HCT116 (cell line): ENCODE measurements at regions not wholly inside any gene's neighbourhood (a gene's known extent, or its start where the extent isn't known, plus 50 kb on each side); places are given as distances from the start of the nearest gene placed in this dataset.

Source experiments
- ATAC-seq: fragments of 200-7000 bp; cut with Tn5 transposase; 2 replicates; pipeline ENCODE4 v1.9.1; 2020; ENCODE audit warnings: mild to moderate bottlenecking, moderate library complexity
- BruUV-seq: library from RNA; stranded (reverse); fragments of 400-500 nt; replicated peaks from 2 replicates; lab custom pipeline; 2021; lab: Mats Ljungman, UMichigan
- CTCF ChIA-PET: fragments of 300-600 bp; sonication (Branson Sonifier 250); formaldehyde crosslinking; loops from one replicate; lab custom pipeline; 2021; ENCODE audit warnings: antibody characterized with exemption; lab: Charles Lee
- POLR2A ChIA-PET: fragments of 300-600, 350-600 bp; sonication (Branson Sonifier 250); formaldehyde crosslinking; loops from one replicate; lab custom pipeline; 2021; ENCODE audit warnings: antibody characterized with exemption; lab: Charles Lee
- RAD21 ChIA-PET, 2 experiments: fragments of 300-600 bp; sonication (Branson Sonifier 250); formaldehyde crosslinking; loops; one replicate each; lab custom pipeline; 2023; ENCODE audit warnings: low total read pairs in 2 of 2; ENCODE audit not compliant: uncharacterized antibody in 2 of 2, unreplicated experiment in 2 of 2, low non-redundant PET in 1 of 2; lab: Charles Lee
- DNase-seq: peaks from one replicate; pipeline ENCODE4 v3.0.0-alpha.2; 2010; ENCODE audit warnings: low read depth, low spot score
- H2AFZ ChIP-seq: fragments of 200-600 bp; shearing (Covaris generic), sonication (generic); 2 replicates; pipeline ENCODE4 v1.6.1; 2017; ENCODE audit warnings: low read depth, mixed run types, mixed read lengths, antibody characterized with exemption, low read length; ENCODE audit not compliant: poor library complexity, severe bottlenecking
- H3K27ac ChIP-seq: 2 replicates; pipeline ENCODE4 v1.5.1; 2012; ENCODE audit warnings: low read depth, low read length
- H3K27me3 ChIP-seq: fragments of 200-600 bp; sonication (generic); 2 replicates; pipeline ENCODE4 v1.6.1; 2016; ENCODE audit warnings: mixed run types, low read length, mixed read lengths; ENCODE audit not compliant: insufficient read depth
- H3K36me3 ChIP-seq, 2 experiments: fragments of 200-500 bp in 1 of 2; fragments of 200-600 bp in 1 of 2; sonication (Bioruptor generic) in 1 of 2; sonication (generic) in 1 of 2; 2 replicates each; pipeline versions ENCODE4 v1.5.1 to v1.6.1; 2014 to 2016; ENCODE audit warnings: low read length in 2 of 2, inconsistent platforms in 1 of 2, mixed read lengths in 1 of 2, mixed run types in 1 of 2; ENCODE audit not compliant: insufficient read depth in 2 of 2, control insufficient read depth in 1 of 2
- H3K4me1 ChIP-seq, 2 experiments: fragments of 200-600 bp in 1 of 2; sonication (generic) in 1 of 2; 2 replicates each; pipeline versions ENCODE4 v1.5.1 to v1.6.1; 2012 to 2017; ENCODE audit warnings: low read length in 2 of 2, inconsistent platforms in 1 of 2, mild to moderate bottlenecking in 1 of 2, mixed read lengths in 1 of 2, mixed run types in 1 of 2, moderate library complexity in 1 of 2; ENCODE audit not compliant: insufficient read depth in 2 of 2, control insufficient read depth in 1 of 2
- H3K4me2 ChIP-seq: fragments of 200-600 bp; sonication (generic); 2 replicates; pipeline ENCODE4 v1.6.1; 2017; ENCODE audit warnings: mixed run types, low read length, mixed read lengths
- H3K4me3 ChIP-seq, 2 experiments: fragments of 200-600 bp in 1 of 2; sonication (generic) in 1 of 2; replicated peaks in 1 of 2; 2 replicates each; pipeline ENCODE4 v1.5.1; 2011 to 2016; ENCODE audit warnings: low read length in 2 of 2, control low read depth in 1 of 2, low read depth in 1 of 2, mild to moderate bottlenecking in 1 of 2, mixed read lengths in 1 of 2, mixed run types in 1 of 2
- H3K79me2 ChIP-seq: fragments of 200-600 bp; sonication (generic); 2 replicates; pipeline ENCODE4 v1.6.1; 2017; ENCODE audit warnings: mild to moderate bottlenecking, mixed run types, low read length, moderate library complexity, mixed read lengths; ENCODE audit not compliant: insufficient read depth
- H3K9ac ChIP-seq: fragments of 200-600 bp; sonication (generic); 2 replicates; pipeline ENCODE4 v1.6.1; 2016; ENCODE audit warnings: low read length, mixed read lengths
- H3K9me2 ChIP-seq: fragments of 200-600 bp; sonication (generic), shearing (Covaris generic); 2 replicates; pipeline ENCODE4 v1.6.1; 2017; ENCODE audit warnings: mixed run types, mild to moderate bottlenecking, moderate library complexity; ENCODE audit not compliant: insufficient read depth
- H3K9me3 ChIP-seq, 2 experiments: fragments of 200-500 bp in 1 of 2; fragments of 200-600 bp in 1 of 2; sonication (Bioruptor generic) in 1 of 2; sonication (generic) in 1 of 2; 2 replicates each; pipeline ENCODE4 v1.6.1; 2014 to 2017; ENCODE audit warnings: low read length in 2 of 2, mixed read lengths in 2 of 2, inconsistent platforms in 1 of 2, low read depth in 1 of 2, mild to moderate bottlenecking in 1 of 2, mixed run types in 1 of 2, moderate library complexity in 1 of 2; ENCODE audit not compliant: control insufficient read depth in 1 of 2, insufficient read depth in 1 of 2
- H4K20me1 ChIP-seq: fragments of 200-600 bp; sonication (generic), shearing (Covaris generic); 2 replicates; pipeline ENCODE4 v1.6.1; 2017; ENCODE audit warnings: mixed run types, mild to moderate bottlenecking, moderate library complexity; ENCODE audit not compliant: insufficient read depth
- ATF3 ChIP-seq: IDR thresholded peaks from 2 replicates; pipeline ENCODE4 v1.6.1; 2012
- CEBPB ChIP-seq: IDR thresholded peaks from 2 replicates; pipeline ENCODE4 v1.6.1; 2012; ENCODE audit warnings: low read depth
- EGR1 ChIP-seq: IDR thresholded peaks from 2 replicates; pipeline ENCODE4 v1.6.1; 2012; ENCODE audit warnings: low read depth
- EZH2 ChIP-seq: fragments of 200-600 bp; sonication (generic); IDR thresholded peaks from 2 replicates; pipeline ENCODE4 v1.6.1; 2017; ENCODE audit warnings: antibody characterized with exemption, mixed run types
- EZH2phosphoT487 ChIP-seq: fragments of 200-600 bp; IDR thresholded peaks from 2 replicates; pipeline ENCODE4 v1.6.1; 2018; ENCODE audit warnings: antibody characterized with exemption, borderline replicate concordance
- FOSL1 ChIP-seq: IDR thresholded peaks from 2 replicates; pipeline ENCODE4 v1.6.1; 2012; ENCODE audit warnings: low read depth
- JUND ChIP-seq: IDR thresholded peaks from 2 replicates; pipeline ENCODE4 v1.6.1; 2012
- POLR2A ChIP-seq: IDR thresholded peaks from 2 replicates; pipeline ENCODE4 v1.7.0; 2011; ENCODE audit warnings: borderline replicate concordance; ENCODE audit not compliant: insufficient read depth, insufficient read length; ENCODE audit errors: extremely low read depth
- POLR2AphosphoS5 ChIP-seq: IDR thresholded peaks from 2 replicates; pipeline ENCODE4 v1.6.1; 2011; ENCODE audit warnings: mild to moderate bottlenecking, low read depth, low read length, moderate library complexity
- RAD21 ChIP-seq: IDR thresholded peaks from 2 replicates; pipeline ENCODE4 v1.6.1; 2012; ENCODE audit warnings: low read depth, mild to moderate bottlenecking
- REST ChIP-seq: IDR thresholded peaks from 2 replicates; pipeline ENCODE4 v1.6.1; 2012; ENCODE audit warnings: low read depth
- SIN3A ChIP-seq: IDR thresholded peaks from 2 replicates; pipeline ENCODE4 v1.6.1; 2012; ENCODE audit warnings: low read depth
- YY1 ChIP-seq: IDR thresholded peaks from 2 replicates; pipeline ENCODE4 v1.6.1; 2011; ENCODE audit warnings: low read length, low read depth, moderate library complexity, mild to moderate bottlenecking; ENCODE audit not compliant: insufficient replicate concordance; ENCODE audit errors: extremely low read depth
- ZFX ChIP-seq: fragments of 450-650 bp; IDR thresholded peaks from 2 replicates; pipeline ENCODE4 v1.6.1; 2017
- ZNF274 ChIP-seq: fragments of 200-500 bp; sonication (Bioruptor generic); IDR thresholded peaks from 2 replicates; pipeline ENCODE4 v1.6.1; 2014; ENCODE audit warnings: mild to moderate bottlenecking, low read depth, low read length, inconsistent platforms
- intact Hi-C: fragments of 100-400 bp; cut with micrococcal nuclease; formaldehyde crosslinking; loops from 2 replicates; pipeline ENCODE4 v1.10.0; 2022

- no peaks in the 10 kb centered on the region for H3K27me3 ChIP-seq
- H4K20me1 ChIP-seq = no peaks in the 10 kb centered on the region
- peaks cover 0 to 9% of the 10 kb centered on the region in 2 experiments; a peak in 3 of 4 replicates for H3K4me1 ChIP-seq
- no peak overlapping the region for H3K27ac ChIP-seq
- H3K4me3 ChIP-seq = no peak overlapping the region
- no peaks in the 10 kb centered on the region for H3K79me2 ChIP-seq
- ChIA-PET RAD21 (no interaction called here), CTCF (no interaction called here), POLR2A (no interaction called here)
- DNase-seq = no peak
- H3K36me3 ChIP-seq = no peaks in the 10 kb centered on the region
- H3K9me2 ChIP-seq = no peaks in the 10 kb centered on the region
- TF ChIP-seq REST = no peak
- no peak for TF ChIP-seq ZNF274
- TF ChIP-seq FOSL1 = no peak
- no peak for TF ChIP-seq JUND
- TF ChIP-seq POLR2A = no peak
- BruUV-seq = no TSS peak
- H3K4me2 ChIP-seq = no peak overlapping the region
- H2AFZ ChIP-seq = peak overlapping the region; percentile 62
- no peak for ATAC-seq
- intact Hi-C loops = no loop called here
- no peak overlapping the region for H3K9ac ChIP-seq
- no peaks in the 10 kb centered on the region for H3K9me3 ChIP-seq
These were observed 230.1 kb downstream of the SIM1 start for GRCh38 chr6:100234625-100235024.

GRCh38 chr6:100232781-100233573, 231.7 kb downstream of the SIM1 start:
- POLR2A ChIA-PET = no interaction called here
- H3K9me3 ChIP-seq = no peaks in the 10 kb centered on the region
- H3K27ac ChIP-seq = no peak overlapping the region
- H3K9me2 ChIP-seq = no peaks in the 10 kb centered on the region
- peaks cover 3 to 22% of the 10 kb centered on the region in 2 experiments; a peak in 3 of 4 replicates for H3K4me1 ChIP-seq
- no peak overlapping the region for H3K4me2 ChIP-seq
- H3K4me3 ChIP-seq = no peak overlapping the region
- CTCF ChIA-PET = no interaction called here
- H3K27me3 ChIP-seq = no peaks in the 10 kb centered on the region
- TF ChIP-seq FOSL1 = no peak
- TF ChIP-seq POLR2A = no peak
- TF ChIP-seq YY1 = no peak
- no peak for TF ChIP-seq ZFX
- TF ChIP-seq RAD21 = no peak
- no peak for TF ChIP-seq EZH2phosphoT487
- no peak for TF ChIP-seq CEBPB
- no peak for TF ChIP-seq ATF3
- no peak for TF ChIP-seq POLR2AphosphoS5
- TF ChIP-seq SIN3A = no peak
- no peak for TF ChIP-seq EGR1
- no peak for TF ChIP-seq EZH2
- intact Hi-C loops = no loop called here
- no peaks in the 10 kb centered on the region for H3K36me3 ChIP-seq
- H3K9ac ChIP-seq = no peak overlapping the region
- RAD21 ChIA-PET = no interaction called here
- no TSS peak for BruUV-seq
- no peak for DNase-seq
- H4K20me1 ChIP-seq = no peaks in the 10 kb centered on the region
- H3K79me2 ChIP-seq = no peaks in the 10 kb centered on the region
- H2AFZ ChIP-seq = peak overlapping the region; percentile 19
- ATAC-seq = no peak
